HFF-Myc (cell line): ENCODE measurements at regions not wholly inside any gene's neighbourhood (a gene's known extent, or its start where the extent isn't known, plus 50 kb on each side); places are given as distances from the start of the nearest gene placed in this dataset.

Experiments
- DNase-seq: peaks from one replicate; pipeline ENCODE4 v3.0.0-alpha.2; 2011; ENCODE audit warnings: low read depth; ENCODE audit errors: extremely low read depth
- H3K4me3 ChIP-seq: replicated peaks from 2 replicates; pipeline ENCODE4 v1.5.1; 2011; ENCODE audit warnings: low read depth, mild to moderate bottlenecking, control low read depth, low read length
- CTCF ChIP-seq: IDR thresholded peaks from 2 replicates; pipeline ENCODE4 v1.5.1; 2012; ENCODE audit warnings: mild to moderate bottlenecking, low read depth, low read length, control low read depth; ENCODE audit errors: missing control alignments

GRCh38 chr19:13670846-13671245 lies 93.5 kb upstream of the MRI1 start:
- TF ChIP-seq CTCF = no peak
- no peak for DNase-seq
- no peak overlapping the region for H3K4me3 ChIP-seq

- no peak for DNase-seq
- H3K4me3 ChIP-seq = no peak overlapping the region
- TF ChIP-seq CTCF = no peak
Observed at GRCh38 chr19:13669780-13670355, 94.5 kb upstream of the MRI1 start.

- DNase-seq = no peak
- no peak for TF ChIP-seq CTCF
- H3K4me3 ChIP-seq = no peak overlapping the region
Observed at GRCh38 chr19:13668964-13669363, 95.4 kb upstream of the MRI1 start.

- DNase-seq = no peak
- no peak overlapping the region for H3K4me3 ChIP-seq
- TF ChIP-seq CTCF = no peak
Observed at GRCh38 chr19:13666165-13666564, 98.2 kb upstream of the MRI1 start.

- DNase-seq = no peak
- TF ChIP-seq CTCF = no peak
- H3K4me3 ChIP-seq = no peak overlapping the region
Observed at GRCh38 chr19:13665125-13665905, 99.0 kb upstream of the MRI1 start.

- no peak overlapping the region for H3K4me3 ChIP-seq
- TF ChIP-seq CTCF = no peak
- DNase-seq = no peak
Observed at GRCh38 chr19:13652810-13653590, 111.3 kb upstream of the MRI1 start.
